GM06990 (cell line): ENCODE measurements at regions not wholly inside any gene's neighbourhood (a gene's known extent, or its start where the extent isn't known, plus 50 kb on each side); places are given as distances from the start of the nearest gene placed in this dataset.

Experiments
- DNase-seq: peaks from one replicate; pipeline ENCODE4 v3.0.0-alpha.2; 2011; ENCODE audit not compliant: insufficient read length; ENCODE audit errors: extremely low read depth
- H3K27me3 ChIP-seq: replicated peaks from 2 replicates; pipeline ENCODE4 v1.6.0; 2011; ENCODE audit warnings: low read length; ENCODE audit not compliant: control insufficient read depth, insufficient read depth
- H3K36me3 ChIP-seq: 2 replicates; pipeline ENCODE4 v1.5.1; 2011; ENCODE audit warnings: low read length; ENCODE audit not compliant: control insufficient read depth, insufficient read depth
- H3K4me3 ChIP-seq: replicated peaks from 2 replicates; pipeline ENCODE4 v1.5.1; 2011; ENCODE audit warnings: low read depth, mild to moderate bottlenecking, control low read depth, low read length
- CTCF ChIP-seq: IDR thresholded peaks from 2 replicates; pipeline ENCODE4 v1.5.1; 2011; ENCODE audit warnings: low read length, control low read depth, mild to moderate bottlenecking, inconsistent platforms; ENCODE audit not compliant: insufficient read depth, poor library complexity, severe bottlenecking

GRCh38 chr11:119780222-119780953, 51.4 kb upstream of the NECTIN1 start:
- no peak for TF ChIP-seq CTCF
- Histone ChIP-seq H3K27me3 (no peaks in the 10 kb centered on the region), H3K36me3 (peaks cover 11% of the 10 kb centered on the region), H3K4me3 (no peak overlapping the region)
- no peak for DNase-seq

DNA sequence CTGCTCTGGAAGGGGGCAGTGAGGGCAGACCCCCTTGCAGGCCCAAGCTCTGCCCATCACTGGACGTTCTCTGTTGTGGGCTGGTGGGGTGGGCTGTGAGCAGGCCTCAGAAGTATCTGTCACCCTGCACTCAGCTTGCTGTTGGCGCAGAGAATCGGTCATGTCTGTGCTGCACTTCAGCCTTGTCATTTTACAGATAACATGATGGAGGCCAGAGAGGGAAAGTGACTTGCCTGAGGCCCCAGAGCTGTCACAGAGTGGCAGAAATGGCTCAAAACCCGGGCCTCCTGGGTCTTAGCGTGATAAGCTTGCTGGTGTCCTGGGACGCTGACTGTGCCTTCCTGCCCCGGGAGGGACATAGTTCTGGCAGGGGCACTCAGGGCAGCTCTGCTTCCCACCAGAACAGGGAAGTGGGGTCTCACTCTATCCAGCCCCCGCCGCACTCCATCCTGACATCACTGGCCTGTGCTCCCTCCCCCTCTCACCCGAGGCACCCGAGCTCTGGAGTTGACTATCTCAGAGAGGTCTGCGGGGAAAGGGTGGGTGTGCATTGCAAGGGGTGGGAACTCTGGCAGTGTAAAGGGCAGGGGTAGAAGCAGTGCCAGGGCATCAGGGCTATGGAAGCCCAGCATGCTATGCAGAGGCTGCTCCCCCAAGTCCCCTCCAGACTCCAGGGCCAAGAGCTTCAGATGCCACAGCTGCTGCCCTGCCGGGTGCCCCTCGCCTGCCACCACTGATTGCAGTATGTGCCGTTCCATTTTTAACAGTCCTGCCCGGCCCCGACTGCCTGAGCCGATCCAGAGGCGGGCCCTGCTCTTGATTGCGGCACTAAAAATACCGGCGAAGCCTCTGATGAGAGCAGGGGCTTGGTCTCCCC, 50.4 kb upstream of the NECTIN1 start:
- no peak for DNase-seq
- H3K4me3 ChIP-seq = no peak overlapping the region
- no peaks in the 10 kb centered on the region for H3K27me3 ChIP-seq
- no peak for TF ChIP-seq CTCF
- H3K36me3 ChIP-seq = peaks cover 11% of the 10 kb centered on the region
